CD4-positive, CD25-positive, alpha-beta regulatory T cell (primary cell): ENCODE measurements at regions not wholly inside any gene's neighbourhood (a gene's known extent, or its start where the extent isn't known, plus 50 kb on each side); places are given as distances from the start of the nearest gene placed in this dataset.

Experiments
- ATAC-seq, 2 donors: fragments of 150-1000 bp; cut with Tn5 transposase; one replicate each; pipeline ENCODE4 v1.10.0; 2021; ENCODE audit warnings: low read depth in 2 of 2, moderate number of reproducible peaks in 2 of 2, moderate library complexity in 1 of 2
- DNase-seq, 3 donors: peaks; one replicate each; pipeline versions ENCODE4 v3.0.0 to v3.0.0-alpha.2; 2012 to 2022; ENCODE audit warnings: mixed read lengths in 1 of 3
- H3K27ac ChIP-seq: one replicate; pipeline ENCODE4 v1.7.0; 2013; ENCODE audit warnings: mild to moderate bottlenecking, low read length; ENCODE audit not compliant: insufficient read depth, poor library complexity, severe bottlenecking
- H3K27me3 ChIP-seq: one replicate; pipeline ENCODE4 v1.7.0; 2013; ENCODE audit warnings: low read length; ENCODE audit not compliant: control insufficient read depth, insufficient read depth
- H3K36me3 ChIP-seq: one replicate; pipeline ENCODE4 v1.7.0; 2013; ENCODE audit warnings: mild to moderate bottlenecking, low read length, moderate library complexity; ENCODE audit not compliant: control insufficient read depth, insufficient read depth
- H3K4me1 ChIP-seq: 2 replicates; pipeline ENCODE4 v1.7.0; 2013; ENCODE audit warnings: mild to moderate bottlenecking, low read length; ENCODE audit not compliant: insufficient read depth, control insufficient read depth, poor library complexity, severe bottlenecking
- H3K4me3 ChIP-seq: one replicate; pipeline ENCODE4 v1.7.0; 2013; ENCODE audit warnings: low read depth, mild to moderate bottlenecking, low read length, moderate library complexity
- H3K9me3 ChIP-seq, 2 experiments: 1 replicate in 1 of 2; 2 replicates in 1 of 2; pipeline ENCODE4 v1.7.0; 2013; ENCODE audit warnings: low read length in 2 of 2, mild to moderate bottlenecking in 1 of 2, moderate library complexity in 1 of 2; ENCODE audit not compliant: control insufficient read depth in 2 of 2
- H3K27ac Mint-ChIP-seq, 3 donors: one replicate each; pipeline ENCODE4 v1.8.0; 2020 to 2022; ENCODE audit warnings: mild to moderate bottlenecking in 3 of 3, mixed read lengths in 3 of 3, moderate library complexity in 2 of 3
- H3K27me3 Mint-ChIP-seq: one replicate; pipeline ENCODE4 v1.8.0; 2022; ENCODE audit warnings: mild to moderate bottlenecking, mixed read lengths
- H3K36me3 Mint-ChIP-seq: one replicate; pipeline ENCODE4 v1.8.0; 2020; ENCODE audit warnings: mixed read lengths
- H3K4me1 Mint-ChIP-seq, 4 donors: one replicate each; pipeline ENCODE4 v1.8.0; 2020 to 2022; ENCODE audit warnings: mixed read lengths in 4 of 4, mild to moderate bottlenecking in 1 of 4
- H3K4me3 Mint-ChIP-seq, 4 donors: one replicate each; pipeline ENCODE4 v1.8.0; 2020 to 2022; ENCODE audit warnings: mild to moderate bottlenecking in 4 of 4, mixed read lengths in 4 of 4, moderate library complexity in 3 of 4
- H3K9me3 Mint-ChIP-seq, 7 donors: one replicate each; pipeline ENCODE4 v1.8.0; 2020 to 2022; ENCODE audit warnings: mixed read lengths in 7 of 7, mild to moderate bottlenecking in 3 of 7, moderate library complexity in 2 of 7

DNA sequence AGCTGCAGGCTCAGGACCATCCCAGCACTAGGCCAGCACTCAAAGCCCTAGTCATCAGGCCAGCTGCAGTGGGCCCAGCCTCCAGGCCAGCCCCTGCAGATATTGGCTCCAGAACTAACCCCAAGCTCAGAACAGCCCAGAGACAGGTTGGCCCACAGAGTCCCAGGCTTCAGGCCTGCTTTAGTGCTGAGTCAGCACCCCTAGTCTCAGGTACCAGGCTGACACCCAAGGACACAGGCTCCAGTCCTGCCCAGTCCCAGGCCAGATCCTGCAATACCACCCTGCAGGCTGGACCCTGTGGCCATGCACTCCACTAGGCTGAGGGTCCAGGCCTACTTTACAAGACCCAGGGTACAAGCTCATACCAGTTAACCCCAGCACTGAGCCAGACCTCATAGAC, 234.4 kb upstream of the GPRIN3 start:
- Mint-ChIP-seq H3K36me3 (no peaks in the 10 kb centered on the region), H3K27ac (no peak overlapping the region), H3K4me3 (no peak overlapping the region), H3K9me3 (peaks cover 0 to 22% (median 10%) of the 10 kb centered on the region in 7 donors), H3K4me1 (no peaks in the 10 kb centered on the region), H3K27me3 (peaks cover 4% of the 10 kb centered on the region)
- H3K27ac ChIP-seq = no peak overlapping the region
- H3K4me3 ChIP-seq = no peak overlapping the region
- no peaks in the 10 kb centered on the region for H3K4me1 ChIP-seq
- no peak for DNase-seq
- H3K9me3 ChIP-seq = peaks cover 3 to 9% of the 10 kb centered on the region in 2 experiments
- H3K36me3 ChIP-seq = no peaks in the 10 kb centered on the region
- H3K27me3 ChIP-seq = no peaks in the 10 kb centered on the region
- ATAC-seq = no peak

GRCh38 chr4:89539797-89540711, 232.5 kb upstream of the GPRIN3 start:
- DNase-seq (no peak), ATAC-seq (no peak)
- Mint-ChIP-seq H3K9me3 (peaks cover 0 to 18% (median 8%) of the 10 kb centered on the region in 7 donors), H3K36me3 (no peaks in the 10 kb centered on the region), H3K27me3 (no peaks in the 10 kb centered on the region), H3K27ac (no peak overlapping the region), H3K4me1 (peaks cover 0 to 3% (median 0%) of the 10 kb centered on the region in 4 donors), H3K4me3 (no peak overlapping the region)
- Histone ChIP-seq H3K27ac (no peak overlapping the region), H3K4me3 (no peak overlapping the region), H3K4me1 (no peaks in the 10 kb centered on the region), H3K36me3 (no peaks in the 10 kb centered on the region), H3K27me3 (no peaks in the 10 kb centered on the region), H3K9me3 (peaks cover 3 to 9% of the 10 kb centered on the region in 2 experiments)

GRCh38 chr4:89539374-89539773, 231.8 kb upstream of the GPRIN3 start:
- Histone ChIP-seq H3K27me3 (no peaks in the 10 kb centered on the region), H3K9me3 (peaks cover 3 to 7% of the 10 kb centered on the region in 2 experiments), H3K27ac (no peak overlapping the region), H3K36me3 (no peaks in the 10 kb centered on the region), H3K4me3 (no peak overlapping the region), H3K4me1 (no peaks in the 10 kb centered on the region)
- no peak for ATAC-seq
- H3K4me3 Mint-ChIP-seq = no peak overlapping the region
- peaks cover 0 to 18% (median 5%) of the 10 kb centered on the region in 7 donors for H3K9me3 Mint-ChIP-seq
- peaks cover 0 to 3% (median 0%) of the 10 kb centered on the region in 4 donors for H3K4me1 Mint-ChIP-seq
- H3K27me3 Mint-ChIP-seq = no peaks in the 10 kb centered on the region
- no peak for DNase-seq
- H3K27ac Mint-ChIP-seq = no peak overlapping the region
- H3K36me3 Mint-ChIP-seq = no peaks in the 10 kb centered on the region

DNA sequence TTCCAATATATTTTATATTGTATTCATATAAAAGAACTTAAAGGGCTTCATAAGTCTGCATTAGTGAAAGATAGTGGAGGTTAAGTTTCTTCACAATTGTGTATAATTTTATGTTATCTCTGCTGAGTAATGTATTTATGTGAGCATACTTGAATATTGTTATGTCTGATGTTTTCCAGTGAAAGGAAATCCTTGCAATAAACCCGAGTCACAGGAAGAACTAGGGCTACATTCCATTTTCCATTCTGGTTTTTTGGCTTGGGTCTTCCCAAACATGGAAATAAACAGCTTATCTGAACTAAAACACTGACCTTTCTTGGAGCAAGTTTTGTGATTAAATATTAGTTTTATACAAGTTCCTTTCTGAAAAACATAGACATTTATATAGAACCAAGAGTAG, 231.3 kb upstream of the GPRIN3 start:
- peaks cover 3 to 5% of the 10 kb centered on the region in 2 experiments for H3K9me3 ChIP-seq

GRCh38 chr4:89538171-89538570, 230.6 kb upstream of the GPRIN3 start:
- H3K4me1 ChIP-seq = no peaks in the 10 kb centered on the region

More for the DNA sequence above, 231.3 kb upstream of the GPRIN3 start:
- Mint-ChIP-seq H3K9me3 (peaks cover 0 to 16% (median 5%) of the 10 kb centered on the region in 7 donors), H3K4me3 (no peak overlapping the region), H3K4me1 (peaks cover 0 to 3% (median 0%) of the 10 kb centered on the region in 4 donors), H3K27ac (no peak overlapping the region), H3K36me3 (no peaks in the 10 kb centered on the region), H3K27me3 (no peaks in the 10 kb centered on the region)
- Histone ChIP-seq H3K27me3 (no peaks in the 10 kb centered on the region), H3K4me3 (no peak overlapping the region), H3K27ac (no peak overlapping the region), H3K4me1 (no peaks in the 10 kb centered on the region), H3K36me3 (no peaks in the 10 kb centered on the region)
- DNase-seq (no peak), ATAC-seq (no peak)

GRCh38 chr4:89537281-89537680, 229.7 kb upstream of the GPRIN3 start:
- H3K9me3 ChIP-seq = no peaks in the 10 kb centered on the region
- peaks cover 0 to 5% (median 2%) of the 10 kb centered on the region in 7 donors for H3K9me3 Mint-ChIP-seq
- H3K27ac ChIP-seq = no peak overlapping the region
- DNase-seq = no peak
- no peaks in the 10 kb centered on the region for H3K36me3 Mint-ChIP-seq
- no peaks in the 10 kb centered on the region for H3K4me1 ChIP-seq
- H3K27me3 ChIP-seq = peaks cover 3% of the 10 kb centered on the region
- H3K4me3 Mint-ChIP-seq = no peak overlapping the region
- no peak overlapping the region for H3K4me3 ChIP-seq
- H3K27ac Mint-ChIP-seq = no peak overlapping the region
- ATAC-seq = no peak
- H3K27me3 Mint-ChIP-seq = peaks cover 8% of the 10 kb centered on the region
- no peaks in the 10 kb centered on the region for H3K36me3 ChIP-seq
- peaks cover 0 to 3% (median 0%) of the 10 kb centered on the region in 4 donors for H3K4me1 Mint-ChIP-seq

More at GRCh38 chr4:89538171-89538570, 230.6 kb upstream of the GPRIN3 start:
- no peaks in the 10 kb centered on the region for H3K9me3 ChIP-seq
- H3K36me3 Mint-ChIP-seq = no peaks in the 10 kb centered on the region
- ATAC-seq (no peak), DNase-seq (no peak)
- H3K4me3 ChIP-seq = no peak overlapping the region
- no peak overlapping the region for H3K4me3 Mint-ChIP-seq
- H3K4me1 Mint-ChIP-seq = peaks cover 0 to 3% (median 0%) of the 10 kb centered on the region in 4 donors
- peaks cover 0 to 10% (median 3%) of the 10 kb centered on the region in 7 donors for H3K9me3 Mint-ChIP-seq
- no peak overlapping the region for H3K27ac Mint-ChIP-seq
- H3K27me3 Mint-ChIP-seq = no peaks in the 10 kb centered on the region
- H3K27ac ChIP-seq = no peak overlapping the region
- H3K27me3 ChIP-seq = peaks cover 3% of the 10 kb centered on the region
- no peaks in the 10 kb centered on the region for H3K36me3 ChIP-seq

GRCh38 chr4:89535251-89535650, 227.7 kb upstream of the GPRIN3 start:
- peaks cover 0 to 3% (median 0%) of the 10 kb centered on the region in 4 donors for H3K4me1 Mint-ChIP-seq
- H3K36me3 ChIP-seq = no peaks in the 10 kb centered on the region
- no peaks in the 10 kb centered on the region for H3K4me1 ChIP-seq
- DNase-seq (no peak), ATAC-seq (no peak)
- peaks cover 9% of the 10 kb centered on the region for H3K27me3 Mint-ChIP-seq
- peaks cover 0 to 5% (median 2%) of the 10 kb centered on the region in 7 donors for H3K9me3 Mint-ChIP-seq
- H3K27ac ChIP-seq = no peak overlapping the region
- no peak overlapping the region for H3K27ac Mint-ChIP-seq
- H3K4me3 Mint-ChIP-seq = no peak overlapping the region
- H3K27me3 ChIP-seq = peaks cover 3% of the 10 kb centered on the region
- H3K36me3 Mint-ChIP-seq = no peaks in the 10 kb centered on the region
- no peak overlapping the region for H3K4me3 ChIP-seq
- no peaks in the 10 kb centered on the region for H3K9me3 ChIP-seq
